ENCODE measurements at regions not wholly inside any gene's neighbourhood (a gene's known extent, or its start where the extent isn't known, plus 50 kb on each side); places are given as distances from the start of the nearest gene placed in this dataset.
"Not testable (repeated sequence)": the region's sequence is repeated elsewhere in the genome, so short reads cannot be mapped to it uniquely, and the experiment has no call there.

GRCh38 chr7:102721-103120, 89.7 kb upstream of the FAM20C start:
- Histone ChIP-seq H3K36me3 (no peaks in the 10 kb centered on the region), H3K9me3 (peaks cover 0 to 8% (median 3%) of the 10 kb centered on the region in 4 donors), H3K4me3 (no peak overlapping the region), H3K27me3 (no peaks in the 10 kb centered on the region), H3K4me1 (no peaks in the 10 kb centered on the region), H3K27ac (no peak overlapping the region)
- TF ChIP-seq POLR2AphosphoS5 (IDR thresholded peaks at IDR 0.05) (no peak), POLR2A (IDR thresholded peaks at IDR 0.05) (no peak), EP300 (IDR thresholded peaks at IDR 0.05) (no peak)
- TF ChIP-seq, protein P1, sequence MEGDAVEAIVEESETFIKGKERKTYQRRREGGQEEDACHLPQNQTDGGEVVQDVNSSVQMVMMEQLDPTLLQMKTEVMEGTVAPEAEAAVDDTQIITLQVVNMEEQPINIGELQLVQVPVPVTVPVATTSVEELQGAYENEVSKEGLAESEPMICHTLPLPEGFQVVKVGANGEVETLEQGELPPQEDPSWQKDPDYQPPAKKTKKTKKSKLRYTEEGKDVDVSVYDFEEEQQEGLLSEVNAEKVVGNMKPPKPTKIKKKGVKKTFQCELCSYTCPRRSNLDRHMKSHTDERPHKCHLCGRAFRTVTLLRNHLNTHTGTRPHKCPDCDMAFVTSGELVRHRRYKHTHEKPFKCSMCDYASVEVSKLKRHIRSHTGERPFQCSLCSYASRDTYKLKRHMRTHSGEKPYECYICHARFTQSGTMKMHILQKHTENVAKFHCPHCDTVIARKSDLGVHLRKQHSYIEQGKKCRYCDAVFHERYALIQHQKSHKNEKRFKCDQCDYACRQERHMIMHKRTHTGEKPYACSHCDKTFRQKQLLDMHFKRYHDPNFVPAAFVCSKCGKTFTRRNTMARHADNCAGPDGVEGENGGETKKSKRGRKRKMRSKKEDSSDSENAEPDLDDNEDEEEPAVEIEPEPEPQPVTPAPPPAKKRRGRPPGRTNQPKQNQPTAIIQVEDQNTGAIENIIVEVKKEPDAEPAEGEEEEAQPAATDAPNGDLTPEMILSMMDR (IDR thresholded peaks at IDR 0.05) = no peak
- WGBS, 5 donors = 64 to 77% (median 66%) methylated on average over 11 to 14 of the region's 14 CpGs
- intact Hi-C loops (cut with DNase I; ENCODE audit: low total_unique reads) = no loop called here
- DNase-seq = no peak

DNA sequence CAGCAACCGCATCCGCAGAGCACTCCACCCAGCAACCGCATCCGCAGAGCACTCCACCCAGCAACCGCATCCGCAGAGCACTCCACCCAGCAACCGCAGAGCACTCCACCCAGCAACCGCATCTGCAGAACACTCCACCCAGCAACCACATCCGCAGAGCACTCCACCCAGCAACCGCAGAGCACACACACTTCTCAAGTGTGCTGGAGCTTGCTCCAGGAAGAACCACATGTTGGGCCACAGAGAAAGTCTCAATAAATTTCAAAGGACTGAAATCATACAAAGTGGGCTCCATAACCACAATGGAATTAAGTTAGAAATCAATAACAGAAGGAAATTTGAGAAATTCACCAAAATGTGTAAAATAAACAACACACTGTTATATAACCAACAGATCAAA, 88.4 kb upstream of the FAM20C start:
- H3K4me3 ChIP-seq; H3K27ac ChIP-seq; DNase-seq; H3K4me1 ChIP-seq; intact Hi-C loops (cut with DNase I; ENCODE audit: low total_unique reads); H3K9me3 ChIP-seq; H3K27me3 ChIP-seq; H3K36me3 ChIP-seq: not testable (repeated sequence)
- WGBS, 5 donors = 82 to 98% (median 96%) methylated on average over 3 to 4 of the region's 10 CpGs

DNA sequence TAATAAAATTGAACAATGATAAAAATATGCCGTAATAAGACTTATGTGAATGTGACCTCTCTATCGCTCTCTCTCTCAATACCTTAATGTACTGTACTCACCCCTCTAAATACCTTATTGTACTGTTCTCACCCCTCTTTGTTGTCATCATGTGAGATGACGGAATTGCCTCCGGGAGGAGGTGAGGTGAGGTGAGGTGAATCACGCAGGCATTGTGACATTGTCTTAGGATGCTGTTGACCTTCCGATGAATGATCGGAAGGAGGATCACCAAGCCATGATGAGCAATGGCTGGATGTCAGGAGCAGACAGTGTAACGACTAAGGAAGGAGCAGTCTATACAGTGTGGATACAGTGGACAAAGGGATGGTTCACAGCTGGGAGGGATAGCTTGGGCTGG, 87.4 kb upstream of the FAM20C start:
- Histone ChIP-seq H3K27ac (no peak overlapping the region), H3K4me3 (no peak overlapping the region), H3K4me1 (no peaks in the 10 kb centered on the region), H3K36me3 (no peaks in the 10 kb centered on the region), H3K27me3 (no peaks in the 10 kb centered on the region), H3K9me3 (no peaks in the 10 kb centered on the region)
- TF ChIP-seq POLR2A (IDR thresholded peaks at IDR 0.05) (no peak), POLR2AphosphoS5 (IDR thresholded peaks at IDR 0.05) (no peak), EP300 (IDR thresholded peaks at IDR 0.05) (no peak)
- TF ChIP-seq, protein P1 (IDR thresholded peaks at IDR 0.05) = no peak
- 90 to 95% (median 91%) methylated on average over 8 of the region's 8 CpGs for WGBS, 5 donors
- intact Hi-C loops (cut with DNase I; ENCODE audit: low total_unique reads) = no loop called here
- DNase-seq = no peak

DNA sequence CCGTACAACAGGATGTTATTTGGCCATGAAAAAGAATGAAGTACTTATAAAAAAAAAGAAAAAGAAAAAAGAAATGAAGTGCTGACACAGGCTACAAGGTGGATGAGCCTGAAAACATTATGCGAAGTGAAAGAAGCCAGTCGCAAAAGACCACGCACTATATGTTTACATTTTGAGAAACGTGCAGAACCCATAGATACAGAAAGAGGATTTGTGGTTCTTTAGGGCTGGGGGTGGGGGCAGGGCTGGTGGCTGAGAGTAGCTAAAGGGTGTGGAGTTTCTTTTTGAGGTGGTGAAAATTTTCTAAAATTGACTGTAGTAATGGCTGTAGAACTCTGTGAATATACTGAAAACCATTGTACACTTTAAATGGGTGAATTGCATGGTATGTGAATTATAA, 86.0 kb upstream of the FAM20C start:
- Histone ChIP-seq H3K9me3 (peaks cover 0 to 2% (median 0%) of the 10 kb centered on the region in 4 donors), H3K4me3 (no peak overlapping the region), H3K27me3 (no peaks in the 10 kb centered on the region), H3K4me1 (no peaks in the 10 kb centered on the region), H3K36me3 (no peaks in the 10 kb centered on the region), H3K27ac (no peak overlapping the region)
- intact Hi-C loops (cut with DNase I; ENCODE audit: low total_unique reads) = no loop called here
- 40 to 54% (median 47%) methylated on average over 5 of the region's 5 CpGs for WGBS, 5 donors
- DNase-seq = no peak
- TF ChIP-seq EP300 (IDR thresholded peaks at IDR 0.05) = no peak

GRCh38 chr7:107233-107632, 85.1 kb upstream of the FAM20C start:
- 66 to 87% (median 75%) methylated on average over 4 of the region's 4 CpGs for WGBS, 5 donors
- intact Hi-C loops (cut with DNase I; ENCODE audit: low total_unique reads) = no loop called here

More at GRCh38 chr7:107233-107632, 85.1 kb upstream of the FAM20C start:
- Histone ChIP-seq H3K4me3 (no peak overlapping the region), H3K27me3 (no peaks in the 10 kb centered on the region), H3K4me1 (no peaks in the 10 kb centered on the region), H3K36me3 (no peaks in the 10 kb centered on the region), H3K9me3 (peaks cover 0 to 4% (median 0%) of the 10 kb centered on the region in 4 donors), H3K27ac (no peak overlapping the region)
- TF ChIP-seq, protein P1 (IDR thresholded peaks at IDR 0.05) = no peak
- TF ChIP-seq POLR2AphosphoS5 (IDR thresholded peaks at IDR 0.05) (no peak), EP300 (IDR thresholded peaks at IDR 0.05) (no peak), POLR2A (IDR thresholded peaks at IDR 0.05) (no peak)
- DNase-seq = no peak
